ENCODE measurements at regions not wholly inside any gene's neighbourhood (a gene's known extent, or its start where the extent isn't known, plus 50 kb on each side); places are given as distances from the start of the nearest gene placed in this dataset.

DNA sequence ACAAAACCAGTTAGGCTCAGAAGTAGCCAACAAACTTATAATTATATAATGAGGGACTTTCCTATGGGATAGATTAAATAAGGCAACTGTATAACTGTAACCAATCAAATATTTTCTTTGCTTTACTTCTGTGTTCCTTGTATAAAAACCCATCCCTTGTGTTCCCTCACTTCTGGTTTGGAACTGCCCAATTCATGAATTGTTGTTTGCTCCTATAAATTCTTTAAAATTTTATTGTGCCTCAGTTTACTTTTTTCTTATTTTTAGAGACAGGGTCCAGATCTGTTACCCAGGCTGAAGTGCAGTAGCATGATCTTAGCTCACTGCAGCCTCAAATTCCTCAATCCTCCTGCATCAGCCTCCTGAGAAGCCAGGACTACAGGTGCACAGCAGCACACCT, 155.7 kb downstream of the SMAD6 start:
- H3K4me3 ChIP-seq = no peak overlapping the region
- H3K27me3 ChIP-seq (ENCODE audit: control insufficient read depth in 3 of 3, insufficient read depth in 3 of 3, low read length in 2 of 3) = no peaks in the 10 kb centered on the region
- peaks cover 0 to 3% (median 0%) of the 10 kb centered on the region in 5 donors for H3K4me1 ChIP-seq (ENCODE audit: control insufficient read depth in 5 of 5, insufficient read depth in 5 of 5, low read length in 5 of 5)
- H3K36me3 ChIP-seq (ENCODE audit: control insufficient read depth in 4 of 4, insufficient read depth in 4 of 4, low read length in 4 of 4) = no peaks in the 10 kb centered on the region
- H3K9ac ChIP-seq (ENCODE audit: insufficient read depth in 1 of 2, low read length in 2 of 2) = no peak overlapping the region
- no peak overlapping the region for H3K27ac ChIP-seq (ENCODE audit: low read depth in 1 of 2, low read length in 1 of 2)
- no peaks in the 10 kb centered on the region for H3K9me3 ChIP-seq (ENCODE audit: control insufficient read depth in 4 of 4, insufficient read depth in 3 of 4, low read length in 3 of 4)
- TF ChIP-seq, protein P1, sequence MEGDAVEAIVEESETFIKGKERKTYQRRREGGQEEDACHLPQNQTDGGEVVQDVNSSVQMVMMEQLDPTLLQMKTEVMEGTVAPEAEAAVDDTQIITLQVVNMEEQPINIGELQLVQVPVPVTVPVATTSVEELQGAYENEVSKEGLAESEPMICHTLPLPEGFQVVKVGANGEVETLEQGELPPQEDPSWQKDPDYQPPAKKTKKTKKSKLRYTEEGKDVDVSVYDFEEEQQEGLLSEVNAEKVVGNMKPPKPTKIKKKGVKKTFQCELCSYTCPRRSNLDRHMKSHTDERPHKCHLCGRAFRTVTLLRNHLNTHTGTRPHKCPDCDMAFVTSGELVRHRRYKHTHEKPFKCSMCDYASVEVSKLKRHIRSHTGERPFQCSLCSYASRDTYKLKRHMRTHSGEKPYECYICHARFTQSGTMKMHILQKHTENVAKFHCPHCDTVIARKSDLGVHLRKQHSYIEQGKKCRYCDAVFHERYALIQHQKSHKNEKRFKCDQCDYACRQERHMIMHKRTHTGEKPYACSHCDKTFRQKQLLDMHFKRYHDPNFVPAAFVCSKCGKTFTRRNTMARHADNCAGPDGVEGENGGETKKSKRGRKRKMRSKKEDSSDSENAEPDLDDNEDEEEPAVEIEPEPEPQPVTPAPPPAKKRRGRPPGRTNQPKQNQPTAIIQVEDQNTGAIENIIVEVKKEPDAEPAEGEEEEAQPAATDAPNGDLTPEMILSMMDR (IDR thresholded peaks at IDR 0.05; ENCODE audit: control extremely low read depth, extremely low read depth) = no peak
- ATAC-seq (ENCODE audit: insufficient read depth, low FRiP score) = no peak
- no peak for DNase-seq

GRCh38 chr15:66858423-66859207, 156.6 kb downstream of the SMAD6 start:
- H3K27me3 ChIP-seq (ENCODE audit: control insufficient read depth in 3 of 3, insufficient read depth in 3 of 3, low read length in 2 of 3) = no peaks in the 10 kb centered on the region
- no peaks in the 10 kb centered on the region for H3K9me3 ChIP-seq (ENCODE audit: control insufficient read depth in 4 of 4, insufficient read depth in 3 of 4, low read length in 3 of 4)
- H3K27ac ChIP-seq (ENCODE audit: low read depth in 1 of 2, low read length in 1 of 2) = no peak overlapping the region
- no peaks in the 10 kb centered on the region for H3K36me3 ChIP-seq (ENCODE audit: control insufficient read depth in 4 of 4, insufficient read depth in 4 of 4, low read length in 4 of 4)
- peaks cover 0 to 3% (median 0%) of the 10 kb centered on the region in 5 donors for H3K4me1 ChIP-seq (ENCODE audit: control insufficient read depth in 5 of 5, insufficient read depth in 5 of 5, low read length in 5 of 5)
- no peak overlapping the region for H3K4me3 ChIP-seq
- TF ChIP-seq, protein P1 (IDR thresholded peaks at IDR 0.05; ENCODE audit: control extremely low read depth, extremely low read depth) = no peak
- no peak overlapping the region for H3K9ac ChIP-seq (ENCODE audit: insufficient read depth in 1 of 2, low read length in 2 of 2)
- 75 to 78% methylated on average over 7 of the region's 7 CpGs for WGBS, 2 donors
- DNase-seq (no peak), ATAC-seq (ENCODE audit: insufficient read depth, low FRiP score) (no peak)

GRCh38 chr15:66859688-66860253, 157.7 kb downstream of the SMAD6 start:
- Histone ChIP-seq H3K27me3 (ENCODE audit: control insufficient read depth in 3 of 3, insufficient read depth in 3 of 3, low read length in 2 of 3) (no peaks in the 10 kb centered on the region), H3K4me1 (ENCODE audit: control insufficient read depth in 5 of 5, insufficient read depth in 5 of 5, low read length in 5 of 5) (peaks cover 0 to 3% (median 0%) of the 10 kb centered on the region in 5 donors), H3K36me3 (ENCODE audit: control insufficient read depth in 4 of 4, insufficient read depth in 4 of 4, low read length in 4 of 4) (no peaks in the 10 kb centered on the region), H3K27ac (ENCODE audit: low read depth in 1 of 2, low read length in 1 of 2) (no peak overlapping the region), H3K4me3 (no peak overlapping the region), H3K9me3 (ENCODE audit: control insufficient read depth in 4 of 4, insufficient read depth in 3 of 4, low read length in 3 of 4) (no peaks in the 10 kb centered on the region), H3K9ac (ENCODE audit: insufficient read depth in 1 of 2, low read length in 2 of 2) (no peak overlapping the region)
- no peak for ATAC-seq (ENCODE audit: insufficient read depth, low FRiP score)
- TF ChIP-seq, protein P1 (IDR thresholded peaks at IDR 0.05; ENCODE audit: control extremely low read depth, extremely low read depth) = no peak
- WGBS, 2 donors = 88 to 94% methylated on average over 8 of the region's 8 CpGs
- DNase-seq = no peak
